ENCODE measurements at regions not wholly inside any gene's neighbourhood (a gene's known extent, or its start where the extent isn't known, plus 50 kb on each side); places are given as distances from the start of the nearest gene placed in this dataset.

GRCh38 chr4:32140636-32141035 is 1420.5 kb downstream of the PCDH7 start:
- H3K27ac ChIP-seq: no peak overlapping the region
- H3K4me1 ChIP-seq: no peaks in the 10 kb centered on the region
- H3K4me3 ChIP-seq: no peak overlapping the region
- ATAC-seq (peak in 1 of 8 donors; percentile 33), DNase-seq (no peak)
- no peaks in the 10 kb centered on the region for H3K36me3 ChIP-seq
- H3K9me3 ChIP-seq: peaks cover 0 to 4% (median 0%) of the 10 kb centered on the region in 11 donors
- intact Hi-C loops (cut with DNase I): no loop called here
- WGBS, 2 donors: 41 to 53% methylated on average over 2 of the region's 2 CpGs
- TF ChIP-seq CTCF (IDR thresholded peaks at IDR 0.05): no peak
- no peaks in the 10 kb centered on the region for H3K27me3 ChIP-seq

- no peak overlapping the region for H3K27ac ChIP-seq
- DNase-seq: no peak
- ATAC-seq: no peak
- H3K36me3 ChIP-seq: no peaks in the 10 kb centered on the region
- peaks cover 0 to 4% (median 0%) of the 10 kb centered on the region in 11 donors for H3K9me3 ChIP-seq
- no peaks in the 10 kb centered on the region for H3K4me1 ChIP-seq
- H3K27me3 ChIP-seq: no peaks in the 10 kb centered on the region
- intact Hi-C loops (cut with DNase I): no loop called here
- no peak overlapping the region for H3K4me3 ChIP-seq
- TF ChIP-seq CTCF (IDR thresholded peaks at IDR 0.05): no peak
These were observed 1421.9 kb downstream of the PCDH7 start for GRCh38 chr4:32142075-32142474.

GRCh38 chr4:32145987-32146386 is 1425.8 kb downstream of the PCDH7 start:
- DNase-seq (no peak), ATAC-seq (no peak)
- 74 to 75% methylated on average over 5 of the region's 5 CpGs for WGBS, 2 donors
- Histone ChIP-seq H3K4me1 (no peaks in the 10 kb centered on the region), H3K27ac (no peak overlapping the region), H3K9me3 (no peaks in the 10 kb centered on the region), H3K4me3 (no peak overlapping the region), H3K27me3 (no peaks in the 10 kb centered on the region), H3K36me3 (no peaks in the 10 kb centered on the region)
- TF ChIP-seq CTCF (IDR thresholded peaks at IDR 0.05): no peak
- intact Hi-C loops (cut with DNase I): no loop called here

GRCh38 chr4:32147446-32148085 is 1427.4 kb downstream of the PCDH7 start:
- DNase-seq (no peak), ATAC-seq (no peak)
- H3K4me1 ChIP-seq: no peaks in the 10 kb centered on the region
- WGBS, 2 donors: 79% methylated on average over 5 of the region's 5 CpGs
- TF ChIP-seq CTCF (IDR thresholded peaks at IDR 0.05): no peak
- intact Hi-C loops (cut with DNase I): no loop called here
- no peaks in the 10 kb centered on the region for H3K27me3 ChIP-seq
- H3K9me3 ChIP-seq: peaks cover 0 to 4% (median 0%) of the 10 kb centered on the region in 11 donors
- H3K36me3 ChIP-seq: no peaks in the 10 kb centered on the region
- no peak overlapping the region for H3K4me3 ChIP-seq
- no peak overlapping the region for H3K27ac ChIP-seq
